ENCODE measurements at regions not wholly inside any gene's neighbourhood (a gene's known extent, or its start where the extent isn't known, plus 50 kb on each side); places are given as distances from the start of the nearest gene placed in this dataset.

DNA sequence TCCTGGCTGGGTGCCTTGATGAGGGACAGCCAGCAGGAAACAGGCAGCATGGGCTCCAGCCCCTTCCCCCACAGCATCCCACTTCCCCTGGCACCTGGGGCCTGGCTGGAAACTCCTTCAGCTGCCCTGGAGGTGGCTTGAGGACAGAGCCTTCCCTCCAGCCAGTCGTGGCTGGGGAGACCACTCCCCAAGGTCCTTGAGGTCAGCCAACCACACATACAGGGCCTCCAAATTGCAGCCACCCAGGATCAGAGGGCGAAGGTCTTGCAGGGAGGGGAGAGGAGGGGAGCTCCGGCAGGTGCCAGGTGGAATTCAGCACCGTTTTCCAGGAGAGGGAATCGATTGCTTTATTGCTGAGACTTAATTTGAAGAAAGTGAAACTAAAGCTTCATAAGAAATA, 280.4 kb downstream of the PBX3 start:
- TF ChIP-seq, protein P1, sequence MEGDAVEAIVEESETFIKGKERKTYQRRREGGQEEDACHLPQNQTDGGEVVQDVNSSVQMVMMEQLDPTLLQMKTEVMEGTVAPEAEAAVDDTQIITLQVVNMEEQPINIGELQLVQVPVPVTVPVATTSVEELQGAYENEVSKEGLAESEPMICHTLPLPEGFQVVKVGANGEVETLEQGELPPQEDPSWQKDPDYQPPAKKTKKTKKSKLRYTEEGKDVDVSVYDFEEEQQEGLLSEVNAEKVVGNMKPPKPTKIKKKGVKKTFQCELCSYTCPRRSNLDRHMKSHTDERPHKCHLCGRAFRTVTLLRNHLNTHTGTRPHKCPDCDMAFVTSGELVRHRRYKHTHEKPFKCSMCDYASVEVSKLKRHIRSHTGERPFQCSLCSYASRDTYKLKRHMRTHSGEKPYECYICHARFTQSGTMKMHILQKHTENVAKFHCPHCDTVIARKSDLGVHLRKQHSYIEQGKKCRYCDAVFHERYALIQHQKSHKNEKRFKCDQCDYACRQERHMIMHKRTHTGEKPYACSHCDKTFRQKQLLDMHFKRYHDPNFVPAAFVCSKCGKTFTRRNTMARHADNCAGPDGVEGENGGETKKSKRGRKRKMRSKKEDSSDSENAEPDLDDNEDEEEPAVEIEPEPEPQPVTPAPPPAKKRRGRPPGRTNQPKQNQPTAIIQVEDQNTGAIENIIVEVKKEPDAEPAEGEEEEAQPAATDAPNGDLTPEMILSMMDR (IDR thresholded peaks at IDR 0.05) = no peak
- no peak for TF ChIP-seq POLR2A (IDR thresholded peaks at IDR 0.05)
